Ammon's horn (tissue), 1 donor: ENCODE measurements at regions not wholly inside any gene's neighbourhood (a gene's known extent, or its start where the extent isn't known, plus 50 kb on each side); places are given as distances from the start of the nearest gene placed in this dataset.

Source experiments
- DNase-seq: peaks from one replicate; pipeline ENCODE4 v3.0.0-alpha.2; 2016; ENCODE audit warnings: low spot score

DNA sequence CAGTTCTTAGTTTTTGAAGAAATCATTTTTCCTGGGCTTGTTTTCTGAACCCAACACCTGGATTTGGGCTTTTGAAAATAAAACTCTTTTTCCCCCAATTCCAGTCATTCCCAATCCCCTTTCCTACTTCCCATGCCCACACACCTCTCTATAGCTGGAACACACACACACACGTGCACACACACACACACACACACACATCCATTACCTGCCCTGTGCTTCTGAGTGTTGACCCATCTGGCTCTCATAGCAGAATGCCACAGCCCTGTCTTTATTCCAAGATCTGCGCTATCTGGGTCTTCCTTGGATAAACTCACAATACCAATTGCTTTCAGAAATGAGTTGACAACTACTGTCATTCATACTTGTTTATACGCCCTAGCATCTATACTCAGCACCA, 54.9 kb upstream of the C4orf54 start:
- no peak for DNase-seq

DNA sequence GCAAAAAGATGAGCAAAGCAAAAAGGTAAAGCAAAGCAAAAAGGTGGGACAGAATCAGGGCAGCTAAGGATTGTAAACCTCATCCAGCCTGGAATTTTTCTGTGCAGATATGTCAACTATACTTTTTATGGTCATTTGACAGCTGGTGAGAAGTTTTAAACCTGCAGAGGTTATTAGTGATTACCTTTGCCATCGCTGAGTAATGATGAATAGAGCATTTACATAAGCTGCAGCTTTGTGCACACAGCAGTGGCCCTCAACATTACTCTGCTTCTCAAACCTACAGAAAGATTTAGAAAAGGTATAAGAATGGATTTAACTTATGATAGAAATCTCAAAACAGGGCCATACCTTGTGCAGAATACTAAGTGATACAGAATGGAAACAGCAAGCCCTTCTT, 54.5 kb upstream of the C4orf54 start:
- no peak for DNase-seq

DNA sequence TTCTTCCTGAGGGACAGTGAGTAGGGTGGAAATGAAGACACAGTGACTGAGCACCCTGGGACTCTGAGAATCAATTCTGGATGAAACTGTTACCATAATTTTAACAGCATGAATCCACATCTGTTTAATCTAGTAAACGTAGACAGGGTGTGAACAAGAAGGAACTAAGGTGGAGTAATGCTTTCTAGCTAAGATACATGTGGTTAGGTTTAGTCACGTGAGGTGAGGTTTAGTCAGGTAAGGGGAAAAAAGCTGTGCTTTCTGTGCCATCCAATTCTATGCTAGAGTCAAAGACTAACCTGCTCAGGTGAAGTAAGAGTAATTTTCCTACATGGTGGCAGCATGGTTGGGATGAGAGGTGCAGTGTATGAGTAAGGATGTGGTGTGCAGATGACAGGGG, 54.0 kb upstream of the C4orf54 start:
- no peak for DNase-seq

DNA sequence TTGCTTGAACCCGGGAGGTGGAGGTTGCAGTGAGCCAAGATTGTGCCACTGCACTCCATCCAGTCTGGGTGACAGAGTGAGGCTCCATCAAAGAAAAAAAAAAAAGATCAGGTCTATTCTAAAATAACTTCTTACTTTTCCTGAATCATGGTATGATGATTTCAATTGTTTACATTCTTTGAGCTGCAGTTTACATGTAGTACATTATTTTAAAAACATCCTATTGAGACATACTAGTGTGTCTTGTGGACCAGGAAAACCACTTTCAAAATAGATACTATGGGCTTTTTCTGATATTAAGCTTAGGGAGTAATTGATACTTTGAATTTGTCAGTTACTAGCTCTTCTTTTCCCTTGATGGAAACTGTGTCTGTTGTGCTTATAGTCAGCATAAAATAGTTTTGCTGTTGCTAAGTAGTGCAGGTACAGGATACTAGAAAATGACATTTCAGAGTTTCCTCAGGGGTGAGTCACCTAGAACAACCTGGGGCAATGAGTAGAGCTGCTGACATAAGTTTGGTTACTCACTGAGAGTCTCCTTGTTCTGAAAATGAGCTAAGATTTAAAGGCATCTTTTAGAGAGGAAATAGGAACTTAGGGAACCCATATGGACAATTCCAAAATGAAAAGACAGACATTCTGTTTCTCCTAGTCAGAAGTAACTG, 53.2 kb upstream of the C4orf54 start:
- DNase-seq: no peak

DNA sequence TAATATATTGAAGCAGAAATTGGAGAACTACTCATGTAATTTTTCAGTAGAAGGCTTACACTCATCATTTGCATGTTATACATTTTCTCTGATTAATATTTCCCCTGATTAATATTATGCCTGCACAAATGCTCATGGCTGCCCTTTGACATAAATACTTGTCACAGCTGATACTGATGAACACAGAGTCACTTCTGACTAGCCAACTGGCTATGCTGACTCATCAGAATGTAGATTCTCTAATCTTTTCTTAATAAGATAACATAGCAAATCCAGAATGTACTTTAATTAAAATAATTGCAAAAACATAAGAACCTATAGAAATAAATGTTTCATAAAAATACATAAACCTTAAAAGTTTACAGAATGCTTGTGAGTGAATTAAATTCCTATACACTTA, 52.4 kb upstream of the C4orf54 start:
- no peak for DNase-seq

- DNase-seq: no peak
Observed at GRCh38 chr4:99708551-99708950, 50.9 kb upstream of the C4orf54 start.
